ENCODE measurements at regions not wholly inside any gene's neighbourhood (a gene's known extent, or its start where the extent isn't known, plus 50 kb on each side); places are given as distances from the start of the nearest gene placed in this dataset.

GRCh38 chr2:217402761-217403383 lies 543.0 kb upstream of the TNP1 start:
- H3K27me3 ChIP-seq (ENCODE audit: control insufficient read depth, insufficient read depth, low read length) = no peaks in the 10 kb centered on the region
- H3K36me3 ChIP-seq (ENCODE audit: control insufficient read depth, insufficient read depth, low read length) = no peaks in the 10 kb centered on the region
- DNase-seq (ENCODE audit: low read depth) = no peak
- no peak overlapping the region for H3K4me3 ChIP-seq (ENCODE audit: low read depth, low read length)
- TF ChIP-seq, protein P1, sequence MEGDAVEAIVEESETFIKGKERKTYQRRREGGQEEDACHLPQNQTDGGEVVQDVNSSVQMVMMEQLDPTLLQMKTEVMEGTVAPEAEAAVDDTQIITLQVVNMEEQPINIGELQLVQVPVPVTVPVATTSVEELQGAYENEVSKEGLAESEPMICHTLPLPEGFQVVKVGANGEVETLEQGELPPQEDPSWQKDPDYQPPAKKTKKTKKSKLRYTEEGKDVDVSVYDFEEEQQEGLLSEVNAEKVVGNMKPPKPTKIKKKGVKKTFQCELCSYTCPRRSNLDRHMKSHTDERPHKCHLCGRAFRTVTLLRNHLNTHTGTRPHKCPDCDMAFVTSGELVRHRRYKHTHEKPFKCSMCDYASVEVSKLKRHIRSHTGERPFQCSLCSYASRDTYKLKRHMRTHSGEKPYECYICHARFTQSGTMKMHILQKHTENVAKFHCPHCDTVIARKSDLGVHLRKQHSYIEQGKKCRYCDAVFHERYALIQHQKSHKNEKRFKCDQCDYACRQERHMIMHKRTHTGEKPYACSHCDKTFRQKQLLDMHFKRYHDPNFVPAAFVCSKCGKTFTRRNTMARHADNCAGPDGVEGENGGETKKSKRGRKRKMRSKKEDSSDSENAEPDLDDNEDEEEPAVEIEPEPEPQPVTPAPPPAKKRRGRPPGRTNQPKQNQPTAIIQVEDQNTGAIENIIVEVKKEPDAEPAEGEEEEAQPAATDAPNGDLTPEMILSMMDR (IDR thresholded peaks at IDR 0.05; ENCODE audit: insufficient read depth, low read length, poor library complexity, severe bottlenecking) = no peak

DNA sequence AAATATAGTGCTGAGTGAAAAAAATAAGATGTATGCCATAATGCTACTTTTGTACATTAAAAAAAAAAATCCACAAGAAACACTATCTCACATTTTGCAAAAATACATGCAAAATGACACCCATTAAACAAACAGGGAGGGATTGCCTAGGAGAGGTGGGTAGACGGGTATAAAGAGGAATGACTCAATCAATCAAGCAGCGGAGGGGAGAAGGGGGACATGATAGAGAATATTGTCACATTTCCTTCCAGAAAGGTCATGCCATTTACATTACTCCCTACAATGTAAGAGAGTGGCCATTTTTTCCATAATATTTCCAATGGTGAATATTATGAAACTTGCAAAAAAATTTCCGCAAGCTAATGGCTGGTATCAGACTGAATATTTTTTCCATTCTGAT lies 542.3 kb upstream of the TNP1 start:
- TF ChIP-seq, protein P1 (IDR thresholded peaks at IDR 0.05; ENCODE audit: insufficient read depth, low read length, poor library complexity, severe bottlenecking) = no peak
- H3K27me3 ChIP-seq (ENCODE audit: control insufficient read depth, insufficient read depth, low read length) = no peaks in the 10 kb centered on the region
- no peaks in the 10 kb centered on the region for H3K36me3 ChIP-seq (ENCODE audit: control insufficient read depth, insufficient read depth, low read length)
- H3K4me3 ChIP-seq (ENCODE audit: low read depth, low read length) = no peak overlapping the region
- DNase-seq (ENCODE audit: low read depth) = no peak

- Histone ChIP-seq H3K27me3 (ENCODE audit: control insufficient read depth, insufficient read depth, low read length) (no peaks in the 10 kb centered on the region), H3K36me3 (ENCODE audit: control insufficient read depth, insufficient read depth, low read length) (no peaks in the 10 kb centered on the region), H3K4me3 (ENCODE audit: low read depth, low read length) (no peak overlapping the region)
- no peak for DNase-seq (ENCODE audit: low read depth)
- TF ChIP-seq, protein P1 (IDR thresholded peaks at IDR 0.05; ENCODE audit: insufficient read depth, low read length, poor library complexity, severe bottlenecking) = no peak
Observed at GRCh38 chr2:217399291-217399690, 539.4 kb upstream of the TNP1 start.

GRCh38 chr2:217398860-217399259 lies 539.0 kb upstream of the TNP1 start:
- TF ChIP-seq, protein P1 (IDR thresholded peaks at IDR 0.05; ENCODE audit: insufficient read depth, low read length, poor library complexity, severe bottlenecking) = no peak
- Histone ChIP-seq H3K27me3 (ENCODE audit: control insufficient read depth, insufficient read depth, low read length) (no peaks in the 10 kb centered on the region), H3K4me3 (ENCODE audit: low read depth, low read length) (no peak overlapping the region), H3K36me3 (ENCODE audit: control insufficient read depth, insufficient read depth, low read length) (no peaks in the 10 kb centered on the region)
- DNase-seq (ENCODE audit: low read depth) = no peak

DNA sequence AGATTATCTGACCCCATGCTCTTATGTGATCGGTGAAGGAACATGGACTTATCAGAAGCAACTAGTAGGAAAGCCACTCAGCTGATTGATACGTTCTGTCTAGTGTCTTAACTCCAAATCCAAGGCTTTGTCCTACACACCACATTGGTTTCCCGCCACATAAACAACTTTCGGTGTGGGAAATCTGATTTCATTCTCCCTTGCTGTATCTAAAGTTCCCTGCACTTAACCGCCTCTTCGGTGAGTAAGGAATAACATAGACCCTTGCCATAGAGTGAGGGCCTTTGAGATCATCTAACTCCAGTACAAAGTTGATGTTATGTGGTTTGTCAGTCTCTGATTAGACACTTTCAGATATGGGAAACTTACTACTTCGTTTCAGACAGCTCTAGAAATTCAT lies 538.2 kb upstream of the TNP1 start:
- no peaks in the 10 kb centered on the region for H3K36me3 ChIP-seq (ENCODE audit: control insufficient read depth, insufficient read depth, low read length)
- no peak overlapping the region for H3K4me3 ChIP-seq (ENCODE audit: low read depth, low read length)
- TF ChIP-seq, protein P1 (IDR thresholded peaks at IDR 0.05; ENCODE audit: insufficient read depth, low read length, poor library complexity, severe bottlenecking) = no peak
- H3K27me3 ChIP-seq (ENCODE audit: control insufficient read depth, insufficient read depth, low read length) = no peaks in the 10 kb centered on the region
- DNase-seq (ENCODE audit: low read depth) = no peak

DNA sequence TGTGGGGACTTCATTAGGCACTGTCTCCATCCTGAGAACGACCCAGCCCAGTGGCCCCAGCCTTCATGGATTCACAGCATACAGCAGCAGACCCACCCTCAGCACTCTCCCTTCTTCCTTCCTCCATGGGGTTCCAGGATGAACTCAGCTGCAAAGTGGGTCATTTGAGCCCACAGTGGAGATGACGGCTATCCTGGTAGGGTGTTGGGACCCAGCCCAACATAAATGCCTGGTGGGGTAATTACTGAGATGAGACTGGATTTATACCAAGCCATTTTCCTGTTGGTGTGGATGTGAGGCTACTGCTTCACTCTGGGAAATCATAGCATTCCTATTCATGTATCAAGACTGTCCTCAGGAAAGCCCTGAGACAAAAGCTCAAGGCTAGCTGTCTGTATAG lies 536.7 kb upstream of the TNP1 start:
- no peaks in the 10 kb centered on the region for H3K27me3 ChIP-seq (ENCODE audit: control insufficient read depth, insufficient read depth, low read length)
- no peak overlapping the region for H3K4me3 ChIP-seq (ENCODE audit: low read depth, low read length)
- DNase-seq (ENCODE audit: low read depth) = no peak
- TF ChIP-seq, protein P1 (IDR thresholded peaks at IDR 0.05; ENCODE audit: insufficient read depth, low read length, poor library complexity, severe bottlenecking) = no peak
- H3K36me3 ChIP-seq (ENCODE audit: control insufficient read depth, insufficient read depth, low read length) = no peaks in the 10 kb centered on the region
